GM18502 (cell line): ENCODE measurements at regions not wholly inside any gene's neighbourhood (a gene's known extent, or its start where the extent isn't known, plus 50 kb on each side); places are given as distances from the start of the nearest gene placed in this dataset.

Experiments used
- ATAC-seq: cut with Tn5 transposase; IDR thresholded peaks from one replicate; pipeline ENCODE4 v1.9.1; 2021; ENCODE audit warnings: mild to moderate bottlenecking; ENCODE audit not compliant: unreplicated experiment, poor library complexity

GRCh38 chr10:21273400-21273968 is 252.0 kb downstream of the SKIDA1 start:
- ATAC-seq = no peak

- no peak for ATAC-seq
Measured at GRCh38 chr10:21272643-21273399, 252.7 kb downstream of the SKIDA1 start.

- no peak for ATAC-seq
Measured at GRCh38 chr10:21270976-21271375, 254.5 kb downstream of the SKIDA1 start.

- no peak for ATAC-seq
Measured at GRCh38 chr10:21269289-21269688, 256.2 kb downstream of the SKIDA1 start.

GRCh38 chr10:21265622-21266021 is 259.9 kb downstream of the SKIDA1 start:
- no peak for ATAC-seq

- ATAC-seq = no peak
Measured at GRCh38 chr10:21264271-21264670, 261.2 kb downstream of the SKIDA1 start.

- no peak for ATAC-seq
Measured at GRCh38 chr10:21263839-21264238, 261.6 kb downstream of the SKIDA1 start.

- no peak for ATAC-seq
Measured at GRCh38 chr10:21263263-21263803, 262.1 kb downstream of the SKIDA1 start.

- no peak for ATAC-seq
Measured at GRCh38 chr10:21261842-21262294, 263.6 kb downstream of the SKIDA1 start.

GRCh38 chr10:21260506-21261149 is 264.9 kb downstream of the SKIDA1 start:
- ATAC-seq = no peak

- ATAC-seq = no peak
Measured at GRCh38 chr10:21260066-21260465, 265.4 kb downstream of the SKIDA1 start.

- ATAC-seq = no peak
Measured at GRCh38 chr10:21257919-21258318, 267.6 kb downstream of the SKIDA1 start.

GRCh38 chr10:21257191-21257590 is 268.3 kb downstream of the SKIDA1 start:
- no peak for ATAC-seq

GRCh38 chr10:21249435-21249834 is 276.0 kb downstream of the SKIDA1 start:
- ATAC-seq = no peak

GRCh38 chr10:21247592-21247991 is 277.9 kb downstream of the SKIDA1 start:
- ATAC-seq = no peak

- no peak for ATAC-seq
Measured at GRCh38 chr10:21246178-21246577, 279.3 kb downstream of the SKIDA1 start.

GRCh38 chr10:21243748-21244257 is 281.7 kb downstream of the SKIDA1 start:
- no peak for ATAC-seq

GRCh38 chr10:21242915-21243314 is 282.6 kb downstream of the SKIDA1 start:
- ATAC-seq = no peak

GRCh38 chr10:21238717-21239116 is 286.8 kb downstream of the SKIDA1 start:
- ATAC-seq = no peak

- ATAC-seq = no peak
Measured at GRCh38 chr10:21238044-21238443, 287.4 kb downstream of the SKIDA1 start.

- no peak for ATAC-seq
Measured at GRCh38 chr10:21234761-21235160, 290.7 kb downstream of the SKIDA1 start.
